NCI-H146 treated with DMSO at 0.1 percent for 48 hours (cell line): ENCODE measurements at regions not wholly inside any gene's neighbourhood (a gene's known extent, or its start where the extent isn't known, plus 50 kb on each side); places are given as distances from the start of the nearest gene placed in this dataset.
"Not testable (repeated sequence)": the region's sequence is repeated elsewhere in the genome, so short reads cannot be mapped to it uniquely, and the experiment has no call there.

ENCODE experiments used
- DNase-seq: peaks from one replicate; lab custom pipeline; 2025; ENCODE audit not compliant: unreplicated experiment; lab: John Stamatoyannopoulos, UW

- DNase-seq = not testable (repeated sequence)
Measured at GRCh38 chr17:43345515-43345914, 53.3 kb upstream of the ARL4D start.

- no peak for DNase-seq
Measured at GRCh38 chr17:43344685-43345084, 54.1 kb upstream of the ARL4D start.

GRCh38 chr17:43342589-43342890 lies 56.3 kb upstream of the ARL4D start:
- DNase-seq = no peak

- no peak for DNase-seq
Measured at GRCh38 chr17:43341715-43342588, 56.8 kb upstream of the ARL4D start.

GRCh38 chr17:43338886-43339516 lies 59.8 kb upstream of the ARL4D start:
- DNase-seq = peak; percentile 24

GRCh38 chr17:43337684-43338428 lies 60.9 kb upstream of the ARL4D start:
- no peak for DNase-seq

- no peak for DNase-seq
Measured at GRCh38 chr17:43334738-43335402, 63.9 kb upstream of the ARL4D start.

- DNase-seq = no peak
Measured at GRCh38 chr17:43333433-43333943, 65.3 kb upstream of the ARL4D start.

- no peak for DNase-seq
Measured at GRCh38 chr17:43332230-43332629, 66.6 kb upstream of the ARL4D start.

GRCh38 chr17:43330876-43331639 lies 67.7 kb upstream of the ARL4D start:
- no peak for DNase-seq

- DNase-seq = no peak
Measured at GRCh38 chr17:43329183-43329582, 69.6 kb upstream of the ARL4D start.

GRCh38 chr17:43328650-43329049 lies 70.1 kb upstream of the ARL4D start:
- DNase-seq = no peak

GRCh38 chr17:43327834-43328420 lies 70.9 kb upstream of the ARL4D start:
- no peak for DNase-seq

- no peak for DNase-seq
Measured at GRCh38 chr17:43327421-43327820, 71.4 kb upstream of the ARL4D start.

GRCh38 chr17:43326490-43327275 lies 72.1 kb upstream of the ARL4D start:
- DNase-seq = no peak

- no peak for DNase-seq
Measured at GRCh38 chr17:43324205-43324893, 74.4 kb upstream of the ARL4D start.

- no peak for DNase-seq
Measured at GRCh38 chr17:43319293-43320124, 79.3 kb upstream of the ARL4D start.
